Endothelial cell of umbilical vein (primary cell): ENCODE measurements at regions not wholly inside any gene's neighbourhood (a gene's known extent, or its start where the extent isn't known, plus 50 kb on each side); places are given as distances from the start of the nearest gene placed in this dataset.

Experiments
- EZH2 ChIP-seq: IDR thresholded peaks from 2 replicates; pipeline ENCODE4 v1.6.1; 2012; ENCODE audit warnings: borderline replicate concordance, low read depth, mild to moderate bottlenecking, moderate library complexity, low read length, inconsistent platforms; ENCODE audit not compliant: severe bottlenecking
- GATA2 ChIP-seq: IDR thresholded peaks from 2 replicates; pipeline ENCODE4 v1.7.0; 2011; ENCODE audit warnings: low read depth, mild to moderate bottlenecking, moderate library complexity, mixed read lengths, low read length; ENCODE audit not compliant: insufficient read length, insufficient read depth
- MYC ChIP-seq: IDR thresholded peaks from one replicate; pipeline ENCODE4 v1.6.1; 2011; ENCODE audit warnings: mild to moderate bottlenecking, low read depth, low read length
- POLR2A ChIP-seq: IDR thresholded peaks from 2 replicates; pipeline ENCODE4 v1.6.1; 2012; ENCODE audit warnings: low read depth, mild to moderate bottlenecking, control low read depth, low read length
- POLR2AphosphoS5 ChIP-seq: IDR thresholded peaks from 2 replicates; pipeline ENCODE4 v1.6.1; 2012; ENCODE audit warnings: low read depth, mild to moderate bottlenecking, control low read depth, low read length, moderate library complexity; ENCODE audit not compliant: insufficient read depth
- TF ChIP-seq, protein P1 (sequence below), 2 donors: IDR thresholded peaks; 1 replicate in 1 of 2; 2 replicates in 1 of 2; pipeline ENCODE4 v1.5.1; 2011; ENCODE audit warnings: low read length in 2 of 2, mild to moderate bottlenecking in 2 of 2, moderate library complexity in 2 of 2, control low read depth in 1 of 2, inconsistent platforms in 1 of 2, low read depth in 1 of 2; ENCODE audit not compliant: insufficient read depth in 1 of 2; ENCODE audit errors: extremely low read depth in 1 of 2

DNA sequence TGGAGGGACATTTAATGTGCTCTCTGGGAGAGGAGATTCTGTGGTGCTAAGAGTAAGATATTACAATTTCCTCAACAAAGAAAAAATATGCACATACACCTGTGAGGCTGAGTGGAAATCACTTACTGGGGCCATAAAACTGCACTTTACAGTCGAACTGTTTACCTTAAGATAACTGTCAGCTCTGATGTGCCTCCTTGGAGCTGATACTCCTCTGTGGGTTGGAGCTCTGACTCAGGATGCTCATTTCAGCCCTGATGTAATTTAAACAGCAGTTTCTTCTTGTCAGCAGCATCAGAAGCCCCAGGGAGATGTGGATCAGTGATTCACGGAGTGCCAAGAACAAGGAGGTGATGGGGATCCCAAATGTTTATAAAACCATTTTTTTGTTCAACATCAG is 241.9 kb upstream of the SFRP2 start:
- TF ChIP-seq, protein P1, sequence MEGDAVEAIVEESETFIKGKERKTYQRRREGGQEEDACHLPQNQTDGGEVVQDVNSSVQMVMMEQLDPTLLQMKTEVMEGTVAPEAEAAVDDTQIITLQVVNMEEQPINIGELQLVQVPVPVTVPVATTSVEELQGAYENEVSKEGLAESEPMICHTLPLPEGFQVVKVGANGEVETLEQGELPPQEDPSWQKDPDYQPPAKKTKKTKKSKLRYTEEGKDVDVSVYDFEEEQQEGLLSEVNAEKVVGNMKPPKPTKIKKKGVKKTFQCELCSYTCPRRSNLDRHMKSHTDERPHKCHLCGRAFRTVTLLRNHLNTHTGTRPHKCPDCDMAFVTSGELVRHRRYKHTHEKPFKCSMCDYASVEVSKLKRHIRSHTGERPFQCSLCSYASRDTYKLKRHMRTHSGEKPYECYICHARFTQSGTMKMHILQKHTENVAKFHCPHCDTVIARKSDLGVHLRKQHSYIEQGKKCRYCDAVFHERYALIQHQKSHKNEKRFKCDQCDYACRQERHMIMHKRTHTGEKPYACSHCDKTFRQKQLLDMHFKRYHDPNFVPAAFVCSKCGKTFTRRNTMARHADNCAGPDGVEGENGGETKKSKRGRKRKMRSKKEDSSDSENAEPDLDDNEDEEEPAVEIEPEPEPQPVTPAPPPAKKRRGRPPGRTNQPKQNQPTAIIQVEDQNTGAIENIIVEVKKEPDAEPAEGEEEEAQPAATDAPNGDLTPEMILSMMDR (IDR thresholded peaks at IDR 0.05; ENCODE audit: extremely low read depth in 1 of 2, insufficient read depth in 1 of 2, low read depth in 1 of 2, low read length in 2 of 2): no peak
- TF ChIP-seq GATA2: no peak
- TF ChIP-seq POLR2AphosphoS5: no peak
- no peak for TF ChIP-seq MYC
- no peak for TF ChIP-seq EZH2
- TF ChIP-seq POLR2A: no peak
